Inflammatory macrophage treated with lipopolysaccharide for 1 hour (primary cell): ENCODE measurements at regions not wholly inside any gene's neighbourhood (a gene's known extent, or its start where the extent isn't known, plus 50 kb on each side); places are given as distances from the start of the nearest gene placed in this dataset.

Experiments
- DNase-seq, 2 donors: peaks; one replicate each; pipeline ENCODE4 v3.0.0-alpha.2; 2020 to 2022

DNA sequence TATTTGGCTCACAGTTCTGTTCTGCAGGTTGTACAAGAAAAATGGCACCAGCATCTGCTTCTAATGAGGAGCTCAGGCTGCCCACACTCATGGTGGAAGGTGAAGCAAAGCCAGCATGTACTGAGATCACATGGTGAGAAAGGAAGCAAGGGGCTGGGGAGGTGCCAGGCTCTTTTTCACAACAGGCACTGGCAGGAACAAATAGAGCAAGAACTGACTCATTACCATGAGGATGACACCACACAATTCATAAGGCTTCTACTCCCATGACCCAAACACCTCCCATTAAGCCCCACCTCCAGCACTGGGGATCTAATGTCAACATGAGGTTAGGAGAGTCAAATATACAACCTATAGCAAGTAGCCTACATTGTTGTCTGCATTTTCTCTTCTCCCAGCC lies 522.6 kb downstream of the RFC3 start:
- no peak for DNase-seq

DNA sequence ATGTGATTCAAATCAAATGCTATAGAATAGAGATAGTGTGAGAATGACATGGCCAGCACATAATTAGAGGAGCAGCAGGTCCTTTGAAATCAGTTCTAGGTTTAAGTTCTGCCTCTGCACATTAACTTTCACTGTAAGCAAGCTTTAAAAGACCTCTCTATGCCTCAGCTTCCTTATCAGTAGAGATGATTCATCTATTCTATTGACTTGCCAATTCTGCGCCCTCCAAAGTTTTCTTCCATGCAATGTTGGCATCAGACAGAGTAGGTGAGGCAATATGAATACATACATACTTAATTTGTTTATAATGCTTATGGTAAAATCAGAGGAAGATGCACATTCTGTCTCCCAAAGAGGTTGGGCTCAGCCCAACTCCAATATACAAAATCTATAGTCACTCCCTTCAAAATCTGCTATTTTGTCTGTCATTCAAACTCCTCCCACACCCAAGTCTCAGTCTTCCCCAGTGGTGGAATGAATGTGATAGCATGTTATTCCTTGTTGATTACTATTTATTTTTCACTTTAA lies 525.5 kb downstream of the RFC3 start:
- no peak for DNase-seq

DNA sequence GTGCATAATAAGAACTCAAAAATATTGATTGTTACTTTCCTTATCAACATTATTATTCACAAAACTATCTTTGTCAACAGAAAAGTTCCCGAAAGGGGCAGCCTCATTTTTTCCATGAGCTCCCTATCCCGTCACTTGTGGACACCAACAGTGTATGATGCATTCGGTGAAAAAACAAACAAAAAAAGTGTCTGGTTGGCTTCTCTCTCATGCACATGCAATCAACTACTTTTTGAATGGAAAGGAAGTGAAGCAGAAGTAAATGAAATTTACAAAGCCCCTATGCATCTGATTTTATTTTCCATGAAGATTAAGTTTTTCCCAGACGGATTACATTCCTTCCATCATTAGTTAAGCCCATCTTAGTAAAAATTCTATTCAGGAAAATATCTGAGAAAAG lies 526.9 kb downstream of the RFC3 start:
- DNase-seq = no peak

DNA sequence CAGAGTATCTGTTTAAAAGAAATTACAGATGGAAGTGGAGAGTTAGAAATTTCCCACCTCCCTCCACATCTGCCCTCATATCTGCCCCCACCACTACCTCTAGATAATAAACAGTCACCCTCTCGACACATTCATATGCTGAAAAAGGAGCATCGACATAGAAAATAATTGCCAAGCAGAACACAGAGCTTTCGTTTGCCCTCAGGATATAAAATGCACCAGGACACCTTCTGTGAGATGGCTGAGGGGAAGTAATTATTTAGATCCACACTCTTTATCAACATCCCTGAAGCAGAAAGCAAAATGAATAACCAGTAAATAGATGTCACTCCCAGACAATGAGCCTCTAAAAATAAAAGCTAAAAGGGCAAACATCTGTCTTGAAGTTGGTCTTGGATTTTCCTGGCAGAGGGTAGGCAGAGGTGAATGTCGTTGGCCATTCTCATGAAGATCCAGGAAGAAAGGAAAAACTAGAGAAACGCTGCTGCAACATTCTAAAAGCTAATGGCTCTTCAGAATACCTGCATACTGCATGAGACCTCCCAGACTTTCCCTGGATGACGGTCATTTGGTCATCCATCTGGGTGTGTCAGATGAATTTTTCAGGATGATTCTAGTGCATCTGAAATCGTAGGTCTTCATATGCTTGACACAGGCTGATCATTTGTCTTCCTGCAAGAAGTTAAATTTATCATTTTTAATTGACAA lies 527.5 kb downstream of the RFC3 start:
- no peak for DNase-seq

DNA sequence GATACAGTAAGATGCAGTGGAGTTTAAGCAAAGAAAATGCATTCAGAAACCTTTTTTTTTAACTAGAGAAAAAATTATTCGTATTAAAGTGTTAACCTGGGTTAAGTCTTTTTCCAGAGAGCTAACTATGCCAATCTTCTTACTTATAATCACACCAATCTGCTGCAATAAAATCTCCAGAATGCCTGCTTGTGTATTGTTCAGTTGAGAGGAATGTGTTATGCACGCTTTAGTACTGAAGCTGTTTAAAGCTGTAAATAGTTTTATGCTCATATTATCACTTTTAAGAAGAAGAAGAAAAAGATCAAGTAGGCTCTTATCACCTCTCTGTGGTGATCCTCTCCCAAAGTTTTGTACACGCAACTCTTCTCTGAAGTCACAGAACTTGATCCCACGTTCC lies 528.7 kb downstream of the RFC3 start:
- DNase-seq = no peak

DNA sequence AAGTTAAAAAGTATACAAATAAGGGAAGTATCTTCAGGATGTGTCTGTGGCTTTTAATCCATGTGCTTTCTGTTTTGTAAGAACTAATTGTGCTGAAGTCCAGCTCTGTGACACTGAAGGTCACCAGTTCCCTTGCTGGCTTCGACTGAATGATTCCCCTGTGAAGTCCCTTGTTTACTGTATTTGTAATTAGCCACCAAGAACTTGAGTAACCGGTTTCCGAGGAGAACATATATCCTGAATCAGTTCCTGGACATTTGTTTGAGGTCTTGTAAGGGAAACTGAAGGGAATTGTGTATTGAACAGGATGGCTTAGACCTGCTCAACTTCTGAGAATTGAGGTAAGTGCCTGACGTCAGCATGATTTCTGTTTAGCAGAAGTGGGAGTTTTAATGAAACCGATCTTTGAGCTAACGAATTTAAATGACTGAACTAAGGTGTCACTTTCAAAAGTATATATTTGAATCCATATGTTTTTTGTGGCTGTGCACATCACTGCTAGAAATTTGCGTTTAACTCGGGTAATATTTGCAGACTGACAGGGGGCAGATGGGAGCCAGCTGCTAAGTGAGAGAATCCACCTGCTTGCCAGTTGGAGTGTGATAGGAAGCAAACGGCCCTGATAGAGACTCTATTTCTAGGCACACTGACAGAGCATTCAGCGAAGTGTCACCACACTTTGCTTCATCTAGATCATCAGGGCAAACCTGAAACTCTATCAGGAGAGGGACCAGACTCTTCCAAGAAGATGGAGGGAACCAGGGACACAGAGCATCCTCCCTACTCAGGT lies 530.0 kb downstream of the RFC3 start:
- no peak for DNase-seq

DNA sequence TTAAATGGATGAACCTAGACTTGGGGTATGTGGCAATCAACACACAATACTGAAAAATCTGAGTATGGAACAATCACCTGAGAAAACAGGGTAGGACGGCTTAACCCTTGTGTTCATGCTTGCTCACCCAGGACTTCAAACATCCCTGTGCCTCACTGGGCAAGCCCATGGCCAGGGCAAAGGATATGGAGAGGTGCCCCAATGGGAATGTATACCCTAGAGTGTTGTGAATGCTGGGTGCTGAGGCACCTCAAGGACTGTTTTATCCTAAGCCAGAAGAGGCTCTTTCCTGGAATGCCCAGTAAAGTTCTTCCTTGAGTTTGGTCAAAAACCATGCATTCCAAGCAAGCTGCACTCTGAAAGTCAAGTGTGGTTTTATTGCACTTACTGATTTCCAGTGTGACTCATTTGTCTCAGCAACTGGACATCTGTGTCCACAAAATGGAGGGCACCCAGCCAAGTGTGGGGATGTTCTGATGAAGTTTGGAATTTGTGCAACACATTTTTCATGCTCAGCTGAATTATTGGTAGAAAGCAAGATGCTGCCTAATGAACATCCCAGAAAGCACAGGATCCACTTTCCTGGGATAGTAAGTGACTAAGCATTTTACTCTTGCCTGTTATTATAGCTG lies 531.3 kb downstream of the RFC3 start:
- no peak for DNase-seq

DNA sequence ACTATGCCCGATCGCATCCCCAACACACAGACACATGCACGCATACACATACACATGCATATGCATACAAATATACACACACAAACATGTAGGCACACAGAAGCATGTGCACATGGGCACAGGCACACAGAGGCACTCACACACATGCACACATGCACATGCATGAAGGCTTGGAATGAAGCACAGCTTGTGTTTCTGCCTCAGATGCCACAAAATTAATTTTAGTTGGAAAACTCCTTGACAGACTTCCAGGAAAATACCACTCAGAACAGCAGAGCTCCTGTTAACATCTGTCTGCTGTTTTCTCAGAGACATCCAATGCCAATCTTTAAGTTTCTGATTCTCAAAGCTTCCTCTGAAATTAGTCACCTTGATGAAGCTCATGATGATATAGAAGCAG lies 532.7 kb downstream of the RFC3 start:
- no peak for DNase-seq

DNA sequence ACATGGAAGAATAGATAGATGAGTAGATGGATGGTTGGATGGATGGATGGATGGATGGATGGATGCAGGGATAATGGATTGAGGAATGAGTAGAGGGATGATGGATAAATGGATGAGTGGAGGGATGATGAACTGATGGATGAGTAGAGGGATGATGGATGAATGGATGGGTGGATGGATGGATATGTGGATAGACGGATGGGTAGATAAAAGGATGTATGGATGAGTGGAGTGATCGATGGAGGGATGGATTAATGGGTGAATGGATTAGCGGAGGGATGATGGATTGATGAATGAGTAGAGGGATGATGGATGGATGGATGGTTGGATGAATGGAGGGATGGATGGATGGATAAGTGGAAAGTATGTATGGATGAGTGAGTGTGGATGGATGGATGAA lies 533.2 kb downstream of the RFC3 start:
- DNase-seq = no peak

DNA sequence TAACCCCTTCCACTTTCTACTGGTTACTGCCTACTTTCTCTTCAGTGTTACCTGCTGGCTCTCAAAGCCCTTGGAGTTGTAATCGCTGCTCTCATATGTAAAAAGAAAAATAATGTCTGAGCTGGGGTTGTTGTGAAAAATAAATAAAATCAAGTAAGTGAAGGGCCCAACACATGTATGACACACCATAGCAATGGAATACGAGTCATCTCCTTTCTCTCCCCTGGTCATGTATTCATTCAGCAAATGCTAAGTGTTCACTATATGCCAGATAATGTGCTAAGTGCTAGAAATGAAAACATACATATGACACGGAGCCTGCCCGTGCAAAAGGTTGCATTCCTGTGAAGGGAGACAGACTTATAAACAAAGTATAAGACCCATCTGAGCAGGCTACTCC lies 535.0 kb downstream of the RFC3 start:
- DNase-seq = no peak

DNA sequence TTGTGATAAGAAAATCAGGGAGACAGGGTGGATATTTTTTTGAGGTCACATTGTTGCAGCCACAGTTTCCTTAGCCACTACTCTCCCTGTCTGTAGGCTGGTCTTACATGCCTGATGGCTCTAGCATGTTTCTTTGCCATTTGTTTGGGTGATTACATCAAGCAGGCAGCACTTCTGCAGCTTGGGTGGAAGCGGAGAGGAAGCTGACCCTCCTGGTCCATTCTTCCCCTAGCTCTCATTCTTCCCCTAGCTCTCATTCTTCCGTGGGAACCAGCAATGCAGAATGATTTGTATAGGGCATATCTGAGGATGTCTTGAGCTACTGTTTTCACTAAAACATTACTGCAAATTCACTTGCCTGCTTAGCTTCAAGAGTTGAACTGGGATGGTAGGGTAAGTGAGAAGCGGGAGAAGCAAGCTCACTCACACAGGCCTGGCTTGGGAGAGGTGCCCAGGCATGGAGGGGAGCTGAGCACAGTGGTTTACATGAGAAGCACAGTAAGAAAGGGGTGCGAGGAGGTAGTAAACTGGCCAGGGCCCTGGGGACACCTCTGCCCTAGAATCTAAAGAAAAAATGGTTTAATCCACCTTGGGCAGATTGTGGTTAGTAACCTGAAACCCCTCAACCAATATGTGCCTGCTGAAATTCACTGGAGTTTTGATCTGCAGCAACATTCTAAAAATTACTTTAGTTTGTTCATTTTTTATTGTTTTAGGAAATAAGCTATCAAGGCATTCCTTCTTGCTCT lies 538.9 kb downstream of the RFC3 start:
- no peak for DNase-seq

DNA sequence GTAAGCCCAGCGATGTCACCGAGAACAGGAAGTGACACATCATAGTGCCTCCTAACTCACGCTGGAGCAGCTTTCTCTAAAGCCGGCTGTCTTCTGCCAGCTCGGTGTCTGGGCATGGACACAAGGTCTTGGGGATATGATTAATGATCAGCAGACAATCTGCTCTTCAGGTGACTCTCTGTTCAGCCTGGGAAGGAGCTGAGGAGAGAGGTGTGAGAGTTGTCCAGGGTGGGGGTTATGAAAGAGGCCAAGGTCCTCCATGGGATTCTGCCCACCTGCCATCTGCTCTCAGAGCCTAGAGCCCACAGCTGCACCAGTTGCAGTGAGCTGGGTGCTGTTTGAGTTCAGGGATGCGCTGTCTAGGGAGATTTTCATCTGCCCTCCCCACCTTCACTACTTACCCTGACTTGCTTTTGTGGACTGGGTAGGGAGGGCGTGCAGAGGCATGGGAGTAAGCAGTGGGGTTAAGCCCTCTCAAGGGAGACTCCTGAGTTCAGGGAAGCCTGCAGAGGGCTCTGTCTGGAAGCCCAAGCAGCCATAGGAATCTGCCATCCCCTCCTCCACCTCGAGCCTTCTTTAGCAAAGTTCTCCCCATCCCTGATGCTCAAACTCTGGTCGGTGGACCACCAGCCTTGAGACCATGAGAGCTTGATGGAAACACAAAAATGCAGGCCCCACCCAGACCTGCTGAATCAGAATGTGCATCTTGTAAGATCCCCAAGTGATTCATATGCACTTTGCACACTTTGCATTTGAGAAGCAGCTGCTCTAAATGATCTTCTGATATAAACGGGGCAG lies 539.7 kb downstream of the RFC3 start:
- DNase-seq = no peak

DNA sequence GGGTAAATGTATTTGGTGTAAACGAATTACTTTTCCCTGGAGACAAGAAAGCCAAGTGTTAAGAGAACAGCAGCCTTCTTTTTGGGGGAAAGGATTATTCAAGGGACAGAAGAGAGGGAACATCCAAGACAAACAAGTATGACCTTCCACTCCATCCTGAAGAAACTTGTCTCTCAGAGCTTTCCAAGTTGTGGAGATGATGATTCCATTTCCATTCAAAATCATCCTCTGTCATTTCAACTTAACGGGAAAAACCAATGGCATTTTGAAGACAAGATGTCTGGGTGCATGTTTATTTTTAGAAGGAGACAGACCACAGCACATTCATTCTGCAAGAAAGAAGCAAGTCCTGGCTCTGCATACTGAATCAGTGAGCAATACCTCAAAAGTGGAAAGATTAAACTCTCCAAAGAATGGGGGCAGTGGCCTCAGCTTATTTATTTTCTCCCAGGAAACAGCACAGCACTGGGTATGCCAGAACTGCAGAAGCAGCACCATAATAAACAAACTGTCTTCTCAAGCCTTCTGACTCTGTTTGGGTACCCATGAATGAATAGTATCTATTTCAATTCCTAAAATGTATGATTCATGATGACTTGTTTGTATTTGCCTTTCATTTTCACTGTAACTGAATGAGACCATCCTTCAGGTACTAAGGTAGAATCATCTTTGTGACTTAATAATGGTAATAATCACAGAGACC lies 541.0 kb downstream of the RFC3 start:
- DNase-seq = no peak

DNA sequence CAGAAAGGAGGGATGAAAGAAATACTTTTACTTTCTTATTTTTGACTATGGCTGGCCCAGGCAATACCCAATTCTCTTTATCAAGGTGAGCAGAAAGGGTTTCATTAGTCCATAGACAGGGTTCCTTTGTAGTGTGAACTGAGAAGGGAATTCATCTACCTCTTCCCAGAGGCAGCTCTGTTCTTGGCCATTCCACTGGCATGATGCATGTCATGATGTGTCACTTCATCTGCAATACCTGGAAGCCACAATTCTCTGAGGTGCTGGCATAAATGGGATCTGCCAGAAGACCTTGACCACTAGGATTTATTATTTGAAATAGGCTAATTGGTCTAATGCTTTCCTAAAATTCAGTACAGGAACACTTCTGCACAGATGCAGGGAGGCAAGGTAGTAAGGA lies 542.8 kb downstream of the RFC3 start:
- DNase-seq = no peak

DNA sequence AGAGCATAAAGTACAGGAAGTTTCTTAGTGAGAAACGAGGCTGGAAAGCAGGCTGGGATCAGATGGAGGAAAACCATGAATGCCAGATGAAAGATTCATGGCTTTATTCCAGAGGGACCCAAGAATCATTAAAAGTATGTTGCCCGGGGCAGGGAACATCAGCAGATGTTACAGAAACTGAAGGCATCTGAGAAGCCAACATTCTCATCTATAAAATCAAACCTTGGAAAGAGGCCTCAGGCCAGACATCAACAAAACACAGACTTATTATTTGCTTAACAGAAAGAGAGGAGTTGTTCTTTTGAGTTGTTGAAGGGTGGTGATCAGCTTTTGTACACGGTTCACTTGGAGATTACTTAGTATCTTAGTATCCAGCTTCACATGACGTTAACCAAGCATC lies 543.6 kb downstream of the RFC3 start:
- DNase-seq = no peak

DNA sequence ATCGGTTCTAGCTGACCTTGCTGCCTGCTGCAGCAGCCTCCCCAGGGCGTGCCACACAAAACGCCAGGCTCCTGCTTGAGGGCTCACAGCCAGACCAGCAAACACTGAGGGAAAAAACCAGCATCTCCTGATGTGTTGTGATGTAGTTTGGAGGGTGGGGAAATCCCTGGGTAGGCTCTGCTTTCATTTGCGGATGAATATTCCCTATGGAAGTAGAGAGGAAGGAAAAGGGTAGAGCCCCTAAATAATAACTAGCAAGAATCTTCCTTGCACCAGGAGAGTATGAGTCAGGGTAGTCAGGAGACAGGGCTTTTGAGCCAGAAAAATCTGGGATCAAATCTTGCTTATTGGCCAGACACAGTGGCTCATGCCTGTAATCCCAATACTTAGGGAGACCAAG lies 545.3 kb downstream of the RFC3 start:
- no peak for DNase-seq

DNA sequence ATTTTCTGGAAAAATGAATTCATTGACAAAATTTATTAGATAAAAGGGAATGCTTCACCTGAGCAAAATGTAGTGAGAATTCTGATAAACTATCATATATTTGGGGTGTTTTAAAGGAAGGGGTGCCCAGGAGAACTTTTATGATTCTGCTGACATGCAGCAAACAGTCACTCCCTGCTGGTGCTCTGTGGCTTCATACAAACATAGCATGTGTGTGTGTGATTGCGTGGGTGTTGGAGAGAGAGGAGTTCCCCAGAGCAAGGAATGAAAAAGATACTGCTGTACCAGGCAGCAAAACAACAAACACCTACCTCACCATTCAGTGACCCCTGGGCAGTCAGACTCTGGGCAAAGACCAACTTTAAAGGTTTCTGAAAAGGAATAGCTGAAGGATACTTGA lies 546.7 kb downstream of the RFC3 start:
- no peak for DNase-seq

DNA sequence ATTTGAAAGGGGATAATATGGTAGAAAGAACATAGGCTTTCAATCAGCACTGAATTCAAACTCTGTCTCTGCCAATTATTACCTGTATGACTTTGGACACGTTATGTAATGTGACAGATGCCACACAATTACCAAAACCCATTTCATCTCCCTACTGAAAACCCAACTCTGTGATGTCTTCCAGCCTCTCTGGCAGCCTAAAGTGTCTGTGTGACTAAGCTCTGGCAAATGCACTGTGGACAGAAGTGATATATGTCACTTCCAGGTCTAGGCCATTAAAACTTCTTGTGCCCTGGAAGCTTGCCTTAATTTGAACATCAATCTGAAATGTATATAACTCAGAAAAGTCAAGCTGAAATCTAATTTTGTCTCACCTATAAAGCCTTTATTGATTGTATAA lies 552.0 kb downstream of the RFC3 start:
- DNase-seq = no peak

DNA sequence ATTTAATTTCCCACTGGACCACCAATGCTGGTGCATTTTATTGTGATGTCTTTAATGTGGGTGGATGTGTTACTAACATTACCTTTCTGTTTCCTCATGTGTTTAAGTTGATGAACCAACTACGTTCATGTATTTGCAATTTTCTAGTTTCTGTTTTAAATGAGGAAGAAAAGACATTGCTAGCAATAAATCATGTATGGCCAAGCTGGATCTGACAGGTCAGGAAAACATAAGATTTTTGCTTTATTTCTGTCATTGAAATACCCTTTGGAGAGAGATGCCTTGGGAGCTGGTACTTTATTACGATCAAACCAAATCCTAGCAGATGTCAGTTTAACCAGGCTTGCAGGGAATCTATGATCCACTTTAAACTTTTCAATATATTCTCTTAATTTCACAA lies 553.2 kb downstream of the RFC3 start:
- DNase-seq = no peak

DNA sequence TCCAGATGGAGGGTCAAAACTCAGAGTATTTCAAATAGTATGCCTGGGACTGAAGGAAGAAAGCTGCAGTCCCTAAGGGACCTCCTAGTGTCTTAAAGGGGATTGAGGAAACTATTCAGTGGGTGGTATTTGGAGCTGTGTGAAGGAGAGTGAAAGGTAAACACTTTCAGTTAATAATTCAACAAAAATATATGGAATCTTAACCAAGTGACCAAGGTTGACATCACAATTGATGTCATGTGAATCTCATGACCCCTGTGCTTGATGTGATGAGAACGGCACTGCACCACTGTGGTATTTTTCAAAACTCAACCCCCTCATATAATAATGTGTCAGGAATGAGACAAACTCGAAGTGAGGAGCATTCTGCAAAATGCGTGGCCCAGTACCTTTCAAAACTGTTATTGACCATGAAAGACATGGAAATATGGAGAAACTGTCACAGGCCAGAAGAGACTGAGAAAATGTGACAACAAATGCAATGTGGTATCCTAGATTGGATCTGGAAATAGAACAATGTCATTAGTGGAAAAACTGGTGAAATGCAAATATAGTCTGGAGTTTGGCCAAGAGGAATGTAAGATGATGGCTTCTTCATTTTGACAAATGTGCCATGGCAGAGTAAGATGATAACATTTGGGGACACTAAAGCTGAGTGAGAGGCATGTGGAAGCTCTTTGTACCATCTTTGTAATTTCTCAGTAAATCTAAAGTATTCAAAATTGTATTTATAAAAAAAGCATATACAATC lies 553.9 kb downstream of the RFC3 start:
- DNase-seq = no peak

DNA sequence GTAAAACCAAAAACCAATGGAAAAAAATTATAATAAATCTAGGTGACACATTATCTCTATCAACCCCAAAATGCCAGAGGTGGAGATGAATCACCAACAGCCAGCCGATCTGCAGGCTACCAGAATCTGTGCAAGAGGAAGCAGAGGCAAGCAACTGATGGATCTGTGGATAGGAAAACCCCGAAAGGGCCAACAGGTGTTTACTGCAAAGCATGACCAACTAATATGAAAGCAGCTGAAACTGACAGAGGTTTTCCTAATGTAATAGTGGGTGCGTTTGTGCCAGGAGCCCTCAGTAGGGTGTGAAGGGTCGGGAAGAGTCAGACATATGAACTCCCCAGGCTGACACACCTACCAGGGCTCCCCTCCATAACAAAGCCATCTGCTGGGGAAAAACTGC lies 554.6 kb downstream of the RFC3 start:
- no peak for DNase-seq
